ENCODE measurements at regions not wholly inside any gene's neighbourhood (a gene's known extent, or its start where the extent isn't known, plus 50 kb on each side); places are given as distances from the start of the nearest gene placed in this dataset.

GRCh38 chr4:151952711-151953254 lies 192.0 kb upstream of the GATB start:
- no TSS peak for BruUV-seq (replicated peaks)
- H3K79me2 ChIP-seq (ENCODE audit: insufficient read depth, low read length), result no peaks in the 10 kb centered on the region
- no peaks in the 10 kb centered on the region for H4K20me1 ChIP-seq (ENCODE audit: insufficient read depth)
- H3K4me1 ChIP-seq (ENCODE audit: control insufficient read depth in 1 of 2, insufficient read depth in 2 of 2, low read length in 2 of 2), result no peaks in the 10 kb centered on the region
- ChIA-PET CTCF (no interaction called here), POLR2A (no interaction called here), RAD21 (ENCODE audit: low non-redundant PET in 1 of 2, low total read pairs in 2 of 2, uncharacterized antibody in 2 of 2, unreplicated experiment in 2 of 2) (no interaction called here)
- no peak overlapping the region for H3K27ac ChIP-seq (ENCODE audit: low read depth, low read length)
- no peaks in the 10 kb centered on the region for H3K9me3 ChIP-seq (ENCODE audit: control insufficient read depth in 1 of 2, insufficient read depth in 1 of 2, low read depth in 1 of 2, low read length in 2 of 2)
- H3K4me3 ChIP-seq (replicated peaks in 1 of 2; ENCODE audit: low read depth in 1 of 2, low read length in 2 of 2), result no peak overlapping the region
- no peaks in the 10 kb centered on the region for H3K9me2 ChIP-seq (ENCODE audit: insufficient read depth)
- TF ChIP-seq TCF7L2 (IDR thresholded peaks at IDR 0.05; ENCODE audit: borderline replicate concordance, extremely low read depth, insufficient read depth, insufficient read length) (no peak), EZH2 (IDR thresholded peaks at IDR 0.05) (no peak), YY1 (IDR thresholded peaks at IDR 0.05; ENCODE audit: extremely low read depth, insufficient replicate concordance, low read depth, low read length) (no peak), JUND (IDR thresholded peaks at IDR 0.05) (no peak), CBX3 (IDR thresholded peaks at IDR 0.05; ENCODE audit: low read depth) (no peak), MAX (IDR thresholded peaks at IDR 0.05) (no peak), ZFX (IDR thresholded peaks at IDR 0.05) (no peak), SRF (IDR thresholded peaks at IDR 0.05; ENCODE audit: low read depth) (no peak), EGR1 (IDR thresholded peaks at IDR 0.05; ENCODE audit: low read depth) (no peak), SIN3A (IDR thresholded peaks at IDR 0.05; ENCODE audit: low read depth) (no peak), RAD21 (IDR thresholded peaks at IDR 0.05; ENCODE audit: low read depth) (no peak), POLR2A (IDR thresholded peaks at IDR 0.05; ENCODE audit: borderline replicate concordance, extremely low read depth, insufficient read depth, insufficient read length) (no peak), EZH2phosphoT487 (IDR thresholded peaks at IDR 0.05; ENCODE audit: borderline replicate concordance) (no peak), REST (IDR thresholded peaks at IDR 0.05; ENCODE audit: low read depth) (no peak), SP1 (IDR thresholded peaks at IDR 0.05; ENCODE audit: low read depth) (no peak), CEBPB (IDR thresholded peaks at IDR 0.05; ENCODE audit: low read depth) (no peak), ATF3 (IDR thresholded peaks at IDR 0.05) (no peak), ZNF274 (IDR thresholded peaks at IDR 0.05; ENCODE audit: low read depth, low read length) (no peak)
- H3K36me3 ChIP-seq (ENCODE audit: control insufficient read depth in 1 of 2, insufficient read depth in 2 of 2, low read length in 2 of 2), result no peaks in the 10 kb centered on the region
- H2AFZ ChIP-seq (ENCODE audit: low read depth, low read length, poor library complexity, severe bottlenecking), result no peak overlapping the region
- intact Hi-C loops (cut with micrococcal nuclease), result no loop called here
- H3K9ac ChIP-seq (ENCODE audit: low read length), result no peak overlapping the region
- no peaks in the 10 kb centered on the region for H3K27me3 ChIP-seq (ENCODE audit: insufficient read depth, low read length)
- no peak for ATAC-seq
- H3K4me2 ChIP-seq (ENCODE audit: low read length), result no peak overlapping the region
- DNase-seq (ENCODE audit: low read depth, low spot score), result no peak
